AG04450 (cell line): ENCODE measurements at regions not wholly inside any gene's neighbourhood (a gene's known extent, or its start where the extent isn't known, plus 50 kb on each side); places are given as distances from the start of the nearest gene placed in this dataset.

Experiments used
- CTCF ChIA-PET: fragments of 300-600, 350-600 bp; formaldehyde crosslinking; extraction: SDS; loops from one replicate; lab custom pipeline; 2022; ENCODE audit warnings: antibody characterized with exemption, inconsistent platforms; lab: Charles Lee
- POLR2A ChIA-PET: fragments of 350-600 bp; formaldehyde crosslinking; extraction: SDS; loops from one replicate; lab custom pipeline; 2021; ENCODE audit warnings: antibody characterized with exemption, inconsistent platforms; lab: Yijun Ruan, JAX
- DNase-seq: peaks from one replicate; pipeline ENCODE4 v3.0.0-alpha.2; 2011; ENCODE audit warnings: low read depth, low spot score
- H3K27ac ChIP-seq: one replicate; pipeline ENCODE4 v1.5.1; 2012; ENCODE audit warnings: low read depth, low read length, control low read depth
- H3K27me3 ChIP-seq: one replicate; pipeline ENCODE4 v1.6.0; 2012; ENCODE audit warnings: low read length; ENCODE audit not compliant: control insufficient read depth, insufficient read depth
- H3K4me3 ChIP-seq: 2 replicates; pipeline ENCODE4 v1.5.1; 2011; ENCODE audit warnings: mild to moderate bottlenecking, low read depth, low read length, control low read depth
- H3K9me3 ChIP-seq: 2 replicates; pipeline ENCODE4 v1.5.1; 2012; ENCODE audit warnings: low read length; ENCODE audit not compliant: control insufficient read depth, insufficient read depth
- TF ChIP-seq, protein P1 (sequence below): IDR thresholded peaks from 2 replicates; pipeline ENCODE4 v1.5.1; 2011; ENCODE audit warnings: low read depth, low read length, control low read depth, inconsistent platforms

DNA sequence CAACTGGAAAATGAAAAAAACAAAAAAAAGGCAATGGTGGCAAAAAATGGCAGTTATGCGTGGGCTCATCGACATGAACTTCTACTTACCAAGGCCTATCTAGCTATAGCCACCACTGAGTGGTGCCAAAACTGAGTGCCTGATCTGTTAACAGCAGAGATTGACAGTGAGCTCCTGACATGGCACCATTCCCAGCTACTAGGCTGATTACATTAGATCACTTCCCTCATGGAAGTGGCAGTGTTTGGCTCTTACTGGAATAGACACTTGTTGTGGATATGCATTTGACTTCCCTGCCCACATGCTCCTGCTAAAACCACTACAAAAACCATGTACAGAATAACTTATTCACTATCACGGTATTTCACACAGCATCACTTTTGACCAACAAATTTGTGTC lies 216.1 kb upstream of the SGK1 start:
- Histone ChIP-seq H3K4me3 (no peak overlapping the region), H3K27me3 (no peaks in the 10 kb centered on the region), H3K9me3 (no peaks in the 10 kb centered on the region), H3K27ac (no peak overlapping the region)
- ChIA-PET POLR2A (no interaction called here), CTCF (no interaction called here)
- no peak for DNase-seq
- TF ChIP-seq, protein P1, sequence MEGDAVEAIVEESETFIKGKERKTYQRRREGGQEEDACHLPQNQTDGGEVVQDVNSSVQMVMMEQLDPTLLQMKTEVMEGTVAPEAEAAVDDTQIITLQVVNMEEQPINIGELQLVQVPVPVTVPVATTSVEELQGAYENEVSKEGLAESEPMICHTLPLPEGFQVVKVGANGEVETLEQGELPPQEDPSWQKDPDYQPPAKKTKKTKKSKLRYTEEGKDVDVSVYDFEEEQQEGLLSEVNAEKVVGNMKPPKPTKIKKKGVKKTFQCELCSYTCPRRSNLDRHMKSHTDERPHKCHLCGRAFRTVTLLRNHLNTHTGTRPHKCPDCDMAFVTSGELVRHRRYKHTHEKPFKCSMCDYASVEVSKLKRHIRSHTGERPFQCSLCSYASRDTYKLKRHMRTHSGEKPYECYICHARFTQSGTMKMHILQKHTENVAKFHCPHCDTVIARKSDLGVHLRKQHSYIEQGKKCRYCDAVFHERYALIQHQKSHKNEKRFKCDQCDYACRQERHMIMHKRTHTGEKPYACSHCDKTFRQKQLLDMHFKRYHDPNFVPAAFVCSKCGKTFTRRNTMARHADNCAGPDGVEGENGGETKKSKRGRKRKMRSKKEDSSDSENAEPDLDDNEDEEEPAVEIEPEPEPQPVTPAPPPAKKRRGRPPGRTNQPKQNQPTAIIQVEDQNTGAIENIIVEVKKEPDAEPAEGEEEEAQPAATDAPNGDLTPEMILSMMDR = no peak

DNA sequence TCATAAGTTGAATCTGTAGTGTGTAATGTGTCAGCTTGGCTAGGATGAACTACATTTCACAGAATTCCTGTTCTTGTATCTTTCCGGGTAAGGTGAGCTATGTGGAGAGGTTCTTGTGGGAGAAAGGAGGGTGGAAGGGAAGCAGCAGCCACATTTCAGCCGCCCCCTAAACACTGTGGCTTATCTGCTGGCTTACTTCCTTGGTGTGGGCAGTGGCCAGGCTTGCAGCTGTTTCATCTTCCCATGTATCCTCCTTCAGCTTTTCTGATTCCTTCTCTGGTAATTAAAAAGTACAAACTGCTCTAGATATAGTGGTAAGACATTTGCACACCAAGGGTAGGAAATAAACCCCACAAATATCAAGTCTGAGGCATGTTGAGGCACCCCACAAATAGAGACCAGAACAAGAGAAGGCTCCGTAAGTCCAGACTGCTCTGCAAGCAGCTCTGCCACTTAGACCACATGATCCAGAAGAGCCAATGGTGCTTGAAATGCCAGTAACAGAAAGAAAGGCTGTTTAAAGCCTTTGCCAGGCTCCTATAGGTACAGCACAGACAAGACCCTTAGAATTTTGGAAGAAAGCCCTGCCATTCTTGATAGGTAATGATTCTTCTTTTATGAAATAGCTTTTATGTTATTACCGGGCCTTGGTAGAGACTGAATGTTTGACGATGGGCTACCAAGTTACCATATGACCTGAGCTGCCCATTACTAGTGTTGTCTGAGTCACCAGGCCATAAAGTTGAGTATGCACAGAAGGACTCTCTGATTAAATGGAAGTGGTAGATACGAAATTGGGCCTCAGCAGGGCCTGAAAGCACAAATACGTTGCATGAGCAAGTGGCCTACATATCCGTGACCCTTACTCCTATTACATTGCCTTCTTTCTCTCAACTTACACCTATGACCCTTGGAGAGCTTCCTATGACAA lies 215.0 kb upstream of the SGK1 start:
- H3K4me3 ChIP-seq = no peak overlapping the region
- no peaks in the 10 kb centered on the region for H3K9me3 ChIP-seq
- no peak for DNase-seq
- TF ChIP-seq, protein P1 = no peak
- H3K27ac ChIP-seq = no peak overlapping the region
- ChIA-PET POLR2A (no interaction called here), CTCF (interaction anchor here (1.1 kb wide), 1 partner anchor 354 kb away, joined by 3 read pairs; no protein-coding TSS in a partner anchor)
- H3K27me3 ChIP-seq = no peaks in the 10 kb centered on the region

DNA sequence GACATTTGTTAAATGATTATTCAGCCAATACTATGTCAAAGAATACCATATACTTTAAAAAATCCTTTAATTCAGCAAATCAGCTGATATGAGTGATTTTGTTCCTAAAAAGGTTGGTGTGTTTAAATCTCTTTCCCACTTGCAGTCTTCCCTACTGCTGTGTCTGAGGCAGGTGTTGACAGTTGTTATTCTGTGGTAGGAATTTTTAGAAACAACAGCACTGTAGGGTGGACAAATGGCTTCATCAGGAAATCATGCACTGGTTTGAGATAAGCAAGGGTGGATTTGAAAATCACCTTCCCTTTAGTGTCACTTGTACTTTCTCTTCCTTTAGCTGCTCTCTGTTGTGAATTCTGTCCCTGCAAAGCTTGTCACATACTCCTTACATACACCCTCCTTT lies 213.7 kb upstream of the SGK1 start:
- CTCF ChIA-PET = no interaction called here

DNA sequence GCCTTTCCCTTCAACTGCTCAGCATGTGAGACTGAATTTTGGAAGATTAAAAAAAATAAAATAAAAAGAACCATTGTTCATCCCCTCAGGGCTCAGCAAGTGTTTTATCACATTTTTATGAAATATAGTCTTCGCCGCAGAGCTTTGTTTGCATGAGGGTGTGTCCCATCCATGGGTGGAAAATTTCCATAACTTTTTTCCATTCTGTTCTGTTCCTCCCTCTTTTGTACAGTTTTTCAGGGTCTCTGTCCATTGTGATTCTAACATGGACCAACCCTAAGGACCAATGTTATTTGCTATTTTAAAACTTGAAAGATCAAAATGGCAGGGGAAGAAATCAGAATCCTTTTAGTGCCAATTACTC lies 213.3 kb upstream of the SGK1 start:
- Histone ChIP-seq H3K27ac (no peak overlapping the region), H3K9me3 (no peaks in the 10 kb centered on the region), H3K27me3 (no peaks in the 10 kb centered on the region), H3K4me3 (no peak overlapping the region)
- CTCF ChIA-PET = no interaction called here
- TF ChIP-seq, protein P1 = no peak
- DNase-seq = no peak
- POLR2A ChIA-PET = no interaction called here

More for the DNA sequence above, 213.7 kb upstream of the SGK1 start:
- TF ChIP-seq, protein P1 = no peak
- H3K27ac ChIP-seq = no peak overlapping the region
- no peak for DNase-seq
- H3K9me3 ChIP-seq = no peaks in the 10 kb centered on the region
- POLR2A ChIA-PET = no interaction called here
- no peaks in the 10 kb centered on the region for H3K27me3 ChIP-seq
- no peak overlapping the region for H3K4me3 ChIP-seq

DNA sequence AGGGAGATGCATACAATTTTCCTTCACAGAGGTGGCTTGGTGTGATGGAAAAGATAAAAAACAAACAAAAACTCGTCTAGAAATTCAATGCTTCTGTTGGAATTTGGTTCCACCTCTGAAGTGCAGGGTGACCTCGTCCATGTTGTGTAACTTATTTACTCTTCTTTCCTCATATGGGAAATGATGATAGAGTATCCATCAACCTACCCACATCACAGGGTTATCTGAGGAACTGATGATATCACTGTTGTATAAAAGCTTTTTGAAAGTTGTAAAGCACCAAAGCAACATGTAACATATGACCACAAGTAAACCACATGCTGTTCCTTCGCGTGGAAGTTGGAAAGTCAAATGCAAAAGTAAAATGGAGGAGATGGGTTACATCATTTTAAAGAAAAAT lies 212.0 kb upstream of the SGK1 start:
- ChIA-PET POLR2A (no interaction called here), CTCF (interaction anchor here (0.7 kb wide), 1 partner anchor 16 kb away, joined by 3 read pairs; no protein-coding TSS in a partner anchor)
- Histone ChIP-seq H3K4me3 (no peak overlapping the region), H3K27ac (no peak overlapping the region), H3K9me3 (no peaks in the 10 kb centered on the region), H3K27me3 (no peaks in the 10 kb centered on the region)
- TF ChIP-seq, protein P1 = no peak
- no peak for DNase-seq
